Sciatic nerve (tissue), 2 donors: ENCODE measurements at regions not wholly inside any gene's neighbourhood (a gene's known extent, or its start where the extent isn't known, plus 50 kb on each side); places are given as distances from the start of the nearest gene placed in this dataset.

ENCODE experiments used
- ATAC-seq: fragments of 200-7000 bp; cut with Tn5 transposase; one replicate; pipeline ENCODE4 v1.9.1; 2020; ENCODE audit warnings: mild to moderate bottlenecking, moderate library complexity
- DNase-seq: peaks from one replicate; pipeline ENCODE4 v3.0.0-alpha.2; 2020; ENCODE audit warnings: low spot score
- intact Hi-C: fragments of 100-400 bp; cut with DNase I; formaldehyde crosslinking; loops from one replicate; pipeline ENCODE4 v1.14.2; 2022
- donor health status: DM: no; HTN: no; CAD: no.
- donor health status: DM: no; HTN: no; CAD: no.

- no peak for ATAC-seq
- intact Hi-C loops: no loop called here
- no peak for DNase-seq
Measured at GRCh38 chr1:117788014-117788413, 141.4 kb downstream of the GDAP2 start.

GRCh38 chr1:117793413-117793812, 136.0 kb downstream of the GDAP2 start:
- DNase-seq (no peak), ATAC-seq (no peak)
- intact Hi-C loops: no loop called here

DNA sequence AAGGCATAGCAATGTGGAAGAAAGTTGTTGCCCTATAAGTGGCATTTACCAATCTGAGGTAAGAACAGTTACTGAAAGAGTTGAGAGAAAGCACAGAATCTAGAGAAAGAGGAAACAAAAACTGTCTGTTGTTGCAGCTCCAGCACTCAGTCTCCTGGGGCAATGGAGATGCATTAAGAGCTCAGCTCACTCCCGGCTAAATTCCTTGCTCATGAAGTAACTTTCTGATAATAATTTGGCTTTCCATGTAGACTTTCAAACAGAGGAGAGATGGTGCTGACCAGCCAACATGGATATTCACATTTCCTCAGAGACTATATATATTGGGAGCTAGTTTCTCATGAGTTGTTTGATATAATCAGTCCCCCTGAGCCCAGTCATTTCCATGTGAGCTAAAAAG, 135.3 kb downstream of the GDAP2 start:
- no peak for DNase-seq
- peak; percentile 88 for ATAC-seq
- intact Hi-C loops: no loop called here

DNA sequence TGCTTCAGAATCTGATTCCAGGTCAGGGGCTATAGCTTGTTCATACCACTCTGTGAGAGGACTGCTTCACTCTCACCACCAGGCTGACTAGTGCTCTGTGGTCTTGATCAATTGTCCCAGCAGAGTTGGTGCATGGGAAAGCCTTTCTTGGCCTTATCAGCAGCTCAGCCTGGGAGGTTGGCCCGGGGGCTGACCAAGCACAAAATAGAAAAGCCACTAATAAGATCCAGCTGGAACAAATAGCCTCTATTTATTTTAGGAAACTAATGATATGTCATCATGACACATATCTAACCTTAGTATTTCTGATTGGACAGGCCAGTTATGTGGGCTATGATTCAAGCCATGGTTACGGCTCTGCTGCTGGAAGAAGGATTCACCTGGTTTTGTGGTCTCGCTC, 134.2 kb downstream of the GDAP2 start:
- DNase-seq (no peak), ATAC-seq (peak; percentile 84)
- intact Hi-C loops: no loop called here

GRCh38 chr1:117795792-117796191, 133.6 kb downstream of the GDAP2 start:
- intact Hi-C loops: no loop called here
- DNase-seq: no peak
- ATAC-seq: peak; percentile 8

GRCh38 chr1:117796226-117796625, 133.2 kb downstream of the GDAP2 start:
- intact Hi-C loops: no loop called here
- ATAC-seq (no peak), DNase-seq (no peak)

GRCh38 chr1:117798550-117798949, 130.9 kb downstream of the GDAP2 start:
- intact Hi-C loops: no loop called here
- no peak for ATAC-seq
- DNase-seq: no peak

DNA sequence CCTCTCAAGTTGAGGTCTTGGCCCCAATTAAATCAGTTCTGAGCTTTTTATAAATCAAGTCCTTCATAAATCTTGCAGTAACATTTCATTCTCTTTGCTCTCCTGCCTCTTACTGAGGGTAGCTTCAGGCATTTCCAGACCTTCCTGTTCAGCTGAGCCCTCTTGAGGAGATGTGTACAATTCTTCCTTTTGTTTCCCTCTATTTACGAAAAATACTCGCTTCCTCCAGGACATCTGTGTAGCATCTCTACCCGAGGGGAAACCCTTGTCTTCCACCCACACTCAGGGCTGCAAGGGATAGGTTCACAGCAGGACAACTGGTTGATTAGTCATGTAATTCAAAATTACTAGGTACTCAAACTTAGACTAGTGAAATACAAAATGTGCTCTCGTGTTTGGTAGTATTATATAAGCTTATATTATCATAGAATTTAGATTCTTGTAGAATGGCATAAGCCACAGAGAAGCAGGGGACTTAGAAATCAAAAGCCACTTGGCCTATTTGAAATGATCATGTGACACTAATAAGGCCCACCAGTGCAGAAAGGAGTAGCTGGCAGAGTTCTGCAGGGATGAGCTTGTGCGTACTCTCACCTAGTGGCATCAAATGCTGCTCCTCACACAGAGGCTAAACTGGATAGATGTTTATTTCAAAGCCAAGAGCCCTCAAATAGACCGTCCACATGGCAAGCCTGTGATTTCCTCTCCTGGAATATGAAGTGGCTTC, 126.7 kb downstream of the GDAP2 start:
- intact Hi-C loops: no loop called here
- DNase-seq: no peak
- ATAC-seq: peak; percentile 96

- intact Hi-C loops: no loop called here
- DNase-seq (no peak), ATAC-seq (peak; percentile 24)
Measured at GRCh38 chr1:117803318-117803717, 126.1 kb downstream of the GDAP2 start.

- DNase-seq: no peak
- intact Hi-C loops: no loop called here
Measured at GRCh38 chr1:117809764-117810163, 119.7 kb downstream of the GDAP2 start.

GRCh38 chr1:117810553-117810952, 118.9 kb downstream of the GDAP2 start:
- no peak for DNase-seq
- intact Hi-C loops: no loop called here
- ATAC-seq: peak; percentile 44

More at GRCh38 chr1:117809764-117810163, 119.7 kb downstream of the GDAP2 start:
- peak; percentile 55 for ATAC-seq

DNA sequence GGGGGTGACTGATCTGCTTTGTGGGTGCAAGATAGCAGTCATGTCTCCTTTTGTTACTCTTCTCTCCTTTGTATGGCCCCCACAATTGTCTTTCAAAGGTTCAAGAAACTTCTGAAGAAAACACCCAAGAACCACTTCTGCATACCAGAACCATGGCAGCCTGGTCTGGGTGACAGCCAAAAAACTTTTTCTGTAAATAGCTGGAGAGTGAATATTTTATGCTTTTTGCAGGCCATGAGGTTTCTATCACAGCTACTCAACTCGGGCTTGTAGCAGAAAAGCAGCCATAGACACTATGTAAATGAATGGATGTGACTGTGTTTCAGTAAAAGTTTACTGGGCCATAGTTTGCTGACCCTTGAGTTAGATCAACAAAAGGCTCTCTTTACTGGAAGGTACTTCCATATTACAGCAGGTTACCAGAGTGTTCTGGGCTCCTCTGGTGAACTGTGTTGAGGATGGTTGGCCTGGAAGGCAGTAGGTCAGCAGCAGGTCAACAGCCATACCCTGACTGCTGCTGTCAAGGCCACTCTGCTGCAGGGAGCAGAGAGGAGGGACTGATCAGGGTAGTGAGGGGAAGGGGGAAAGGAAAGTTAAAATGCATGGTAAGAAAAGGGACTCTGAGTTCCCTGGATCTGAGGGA, 116.4 kb downstream of the GDAP2 start:
- ATAC-seq (no peak), DNase-seq (no peak)
- intact Hi-C loops: no loop called here
